ENCODE measurements at regions not wholly inside any gene's neighbourhood (a gene's known extent, or its start where the extent isn't known, plus 50 kb on each side); places are given as distances from the start of the nearest gene placed in this dataset.

DNA sequence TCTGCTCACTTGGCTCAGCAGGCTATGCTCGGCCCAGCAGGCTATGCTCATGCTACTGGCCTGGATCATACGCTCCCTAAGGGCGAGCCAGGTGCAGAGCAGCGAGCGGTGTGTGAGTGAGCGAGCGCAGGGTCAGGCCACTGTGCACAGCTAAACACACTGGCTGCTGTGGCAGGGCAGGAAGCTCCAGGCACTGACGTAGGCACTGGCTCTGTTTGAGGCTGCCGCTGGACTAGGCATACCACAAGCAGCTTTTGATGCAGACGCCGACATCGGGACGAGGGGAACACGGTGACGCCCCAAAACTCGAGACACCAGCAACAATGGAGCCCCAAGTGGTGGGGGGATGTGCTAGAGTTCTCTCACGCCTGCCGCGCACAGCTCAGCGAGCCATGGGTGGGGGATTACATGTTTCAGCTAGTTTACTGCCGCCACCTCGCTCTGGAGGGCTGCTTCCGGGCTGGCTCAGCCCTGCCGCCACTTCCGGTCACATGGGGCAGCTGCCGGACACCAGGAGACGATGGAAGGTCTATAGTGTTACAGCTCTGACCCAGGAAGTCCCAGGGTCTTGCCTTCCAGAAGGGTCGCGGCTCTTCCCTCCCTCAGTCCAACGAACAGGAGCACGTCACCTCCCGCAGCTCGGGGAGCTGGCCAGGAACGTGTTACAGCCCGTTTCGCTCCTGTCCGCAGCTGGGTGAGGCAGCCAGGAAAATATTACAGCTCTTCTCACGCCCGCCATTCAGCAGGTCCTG lies 1176.9 kb upstream of the LRRTM1 start:
- TF ChIP-seq, protein P1, sequence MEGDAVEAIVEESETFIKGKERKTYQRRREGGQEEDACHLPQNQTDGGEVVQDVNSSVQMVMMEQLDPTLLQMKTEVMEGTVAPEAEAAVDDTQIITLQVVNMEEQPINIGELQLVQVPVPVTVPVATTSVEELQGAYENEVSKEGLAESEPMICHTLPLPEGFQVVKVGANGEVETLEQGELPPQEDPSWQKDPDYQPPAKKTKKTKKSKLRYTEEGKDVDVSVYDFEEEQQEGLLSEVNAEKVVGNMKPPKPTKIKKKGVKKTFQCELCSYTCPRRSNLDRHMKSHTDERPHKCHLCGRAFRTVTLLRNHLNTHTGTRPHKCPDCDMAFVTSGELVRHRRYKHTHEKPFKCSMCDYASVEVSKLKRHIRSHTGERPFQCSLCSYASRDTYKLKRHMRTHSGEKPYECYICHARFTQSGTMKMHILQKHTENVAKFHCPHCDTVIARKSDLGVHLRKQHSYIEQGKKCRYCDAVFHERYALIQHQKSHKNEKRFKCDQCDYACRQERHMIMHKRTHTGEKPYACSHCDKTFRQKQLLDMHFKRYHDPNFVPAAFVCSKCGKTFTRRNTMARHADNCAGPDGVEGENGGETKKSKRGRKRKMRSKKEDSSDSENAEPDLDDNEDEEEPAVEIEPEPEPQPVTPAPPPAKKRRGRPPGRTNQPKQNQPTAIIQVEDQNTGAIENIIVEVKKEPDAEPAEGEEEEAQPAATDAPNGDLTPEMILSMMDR (IDR thresholded peaks at IDR 0.05; ENCODE audit: borderline replicate concordance, extremely low read depth, low read length, poor library complexity, severe bottlenecking) = no peak
- TF ChIP-seq EZH2 (IDR thresholded peaks at IDR 0.05; ENCODE audit: borderline replicate concordance, low read depth, low read length, severe bottlenecking) = no peak
